OCI-LY7 (cell line): ENCODE measurements at regions not wholly inside any gene's neighbourhood (a gene's known extent, or its start where the extent isn't known, plus 50 kb on each side); places are given as distances from the start of the nearest gene placed in this dataset.

ENCODE experiments used
- EZH2phosphoT487 ChIP-seq: fragments of 200-600 bp; sonication (generic); IDR thresholded peaks from 2 replicates; pipeline ENCODE4 v1.6.1; 2018; ENCODE audit warnings: low read depth, borderline replicate concordance, mild to moderate bottlenecking, mixed run types, antibody characterized with exemption, low read length, moderate library complexity, mixed read lengths
- TF ChIP-seq, protein P1 (sequence below): fragments of 200-600 bp; sonication (generic); conservative IDR thresholded peaks from 2 replicates; pipeline ENCODE4 v1.5.1; 2014; ENCODE audit warnings: mild to moderate bottlenecking, antibody characterized with exemption, low read length, moderate library complexity, mixed read lengths

- TF ChIP-seq, protein P1, sequence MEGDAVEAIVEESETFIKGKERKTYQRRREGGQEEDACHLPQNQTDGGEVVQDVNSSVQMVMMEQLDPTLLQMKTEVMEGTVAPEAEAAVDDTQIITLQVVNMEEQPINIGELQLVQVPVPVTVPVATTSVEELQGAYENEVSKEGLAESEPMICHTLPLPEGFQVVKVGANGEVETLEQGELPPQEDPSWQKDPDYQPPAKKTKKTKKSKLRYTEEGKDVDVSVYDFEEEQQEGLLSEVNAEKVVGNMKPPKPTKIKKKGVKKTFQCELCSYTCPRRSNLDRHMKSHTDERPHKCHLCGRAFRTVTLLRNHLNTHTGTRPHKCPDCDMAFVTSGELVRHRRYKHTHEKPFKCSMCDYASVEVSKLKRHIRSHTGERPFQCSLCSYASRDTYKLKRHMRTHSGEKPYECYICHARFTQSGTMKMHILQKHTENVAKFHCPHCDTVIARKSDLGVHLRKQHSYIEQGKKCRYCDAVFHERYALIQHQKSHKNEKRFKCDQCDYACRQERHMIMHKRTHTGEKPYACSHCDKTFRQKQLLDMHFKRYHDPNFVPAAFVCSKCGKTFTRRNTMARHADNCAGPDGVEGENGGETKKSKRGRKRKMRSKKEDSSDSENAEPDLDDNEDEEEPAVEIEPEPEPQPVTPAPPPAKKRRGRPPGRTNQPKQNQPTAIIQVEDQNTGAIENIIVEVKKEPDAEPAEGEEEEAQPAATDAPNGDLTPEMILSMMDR: no peak
- no peak for TF ChIP-seq EZH2phosphoT487
These were observed 258.0 kb upstream of the FAR2 start for GRCh38 chr12:28891126-28891525.
